Osteoblast (primary cell): ENCODE measurements at regions not wholly inside any gene's neighbourhood (a gene's known extent, or its start where the extent isn't known, plus 50 kb on each side); places are given as distances from the start of the nearest gene placed in this dataset.

Source experiments
- DNase-seq: peaks from one replicate; pipeline ENCODE4 v3.0.0; 2011; ENCODE audit warnings: low spot score, mixed read lengths; ENCODE audit not compliant: insufficient read length; ENCODE audit errors: missing footprints
- H2AFZ ChIP-seq: 2 replicates; pipeline ENCODE4 v1.6.0; 2011; ENCODE audit warnings: mild to moderate bottlenecking, low read length
- H3K27ac ChIP-seq: 2 replicates; pipeline ENCODE4 v1.5.1; 2011; ENCODE audit warnings: mild to moderate bottlenecking, low read depth, low read length, moderate library complexity
- H3K27me3 ChIP-seq: 2 replicates; pipeline ENCODE4 v1.6.0; 2012; ENCODE audit warnings: mild to moderate bottlenecking, control low read depth, inconsistent platforms, low read length, moderate library complexity; ENCODE audit not compliant: insufficient read depth
- H3K36me3 ChIP-seq: 2 replicates; pipeline ENCODE4 v1.5.1; 2011; ENCODE audit warnings: mild to moderate bottlenecking, low read length, control low read depth, moderate library complexity; ENCODE audit not compliant: insufficient read depth
- H3K4me1 ChIP-seq: 2 replicates; pipeline ENCODE4 v1.5.1; 2011; ENCODE audit warnings: mild to moderate bottlenecking, low read length, control low read depth, moderate library complexity; ENCODE audit not compliant: insufficient read depth
- H3K4me2 ChIP-seq: 2 replicates; pipeline ENCODE4 v1.6.0; 2011; ENCODE audit warnings: mild to moderate bottlenecking, low read length; ENCODE audit not compliant: insufficient read depth
- H3K4me3 ChIP-seq: fragments of 200-600 bp; sonication (generic); 3 replicates; pipeline ENCODE4 v1.5.1; 2012; ENCODE audit warnings: mild to moderate bottlenecking, low read length, inconsistent platforms; ENCODE audit not compliant: insufficient read depth
- H3K79me2 ChIP-seq: 2 replicates; pipeline ENCODE4 v1.6.0; 2012; ENCODE audit warnings: mild to moderate bottlenecking, low read length, control low read depth, inconsistent platforms; ENCODE audit not compliant: insufficient read depth
- H3K9me3 ChIP-seq: 2 replicates; pipeline ENCODE4 v1.5.1; 2011; ENCODE audit warnings: low read depth, low read length, control low read depth
- H4K20me1 ChIP-seq: 2 replicates; pipeline ENCODE4 v1.6.0; 2012; ENCODE audit warnings: mild to moderate bottlenecking, low read length, control low read depth; ENCODE audit not compliant: insufficient read depth
- TF ChIP-seq, protein P1 (sequence below): IDR thresholded peaks from 2 replicates; pipeline ENCODE4 v1.5.1; 2011; ENCODE audit warnings: mild to moderate bottlenecking, low read depth, low read length, moderate library complexity; ENCODE audit errors: extremely low read depth

DNA sequence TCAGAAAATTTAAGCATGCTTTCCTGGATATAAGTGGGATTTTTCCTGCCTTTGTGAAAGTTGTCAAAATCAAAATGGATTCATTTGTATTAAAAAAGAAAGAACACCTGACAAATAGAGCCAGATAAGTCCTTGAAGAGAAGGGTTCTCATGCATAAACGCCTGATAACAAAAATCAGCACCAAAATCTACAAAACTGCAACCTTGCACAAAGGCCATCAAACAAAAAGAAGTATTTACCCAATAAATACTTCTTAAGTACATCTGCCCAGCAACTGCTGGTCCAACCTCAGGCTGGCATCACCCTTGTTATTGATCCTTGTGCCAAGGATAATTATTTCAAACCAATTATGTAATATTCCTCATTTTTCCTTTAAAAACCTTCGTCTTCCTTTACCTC lies 315.9 kb downstream of the GPD2 start:
- Histone ChIP-seq H3K9me3 (no peaks in the 10 kb centered on the region), H2AFZ (no peak overlapping the region), H3K4me2 (no peak overlapping the region), H4K20me1 (no peaks in the 10 kb centered on the region), H3K27me3 (no peaks in the 10 kb centered on the region), H3K4me1 (no peaks in the 10 kb centered on the region), H3K4me3 (no peak overlapping the region), H3K36me3 (no peaks in the 10 kb centered on the region), H3K27ac (no peak overlapping the region), H3K79me2 (no peaks in the 10 kb centered on the region)
- DNase-seq = no peak
- TF ChIP-seq, protein P1, sequence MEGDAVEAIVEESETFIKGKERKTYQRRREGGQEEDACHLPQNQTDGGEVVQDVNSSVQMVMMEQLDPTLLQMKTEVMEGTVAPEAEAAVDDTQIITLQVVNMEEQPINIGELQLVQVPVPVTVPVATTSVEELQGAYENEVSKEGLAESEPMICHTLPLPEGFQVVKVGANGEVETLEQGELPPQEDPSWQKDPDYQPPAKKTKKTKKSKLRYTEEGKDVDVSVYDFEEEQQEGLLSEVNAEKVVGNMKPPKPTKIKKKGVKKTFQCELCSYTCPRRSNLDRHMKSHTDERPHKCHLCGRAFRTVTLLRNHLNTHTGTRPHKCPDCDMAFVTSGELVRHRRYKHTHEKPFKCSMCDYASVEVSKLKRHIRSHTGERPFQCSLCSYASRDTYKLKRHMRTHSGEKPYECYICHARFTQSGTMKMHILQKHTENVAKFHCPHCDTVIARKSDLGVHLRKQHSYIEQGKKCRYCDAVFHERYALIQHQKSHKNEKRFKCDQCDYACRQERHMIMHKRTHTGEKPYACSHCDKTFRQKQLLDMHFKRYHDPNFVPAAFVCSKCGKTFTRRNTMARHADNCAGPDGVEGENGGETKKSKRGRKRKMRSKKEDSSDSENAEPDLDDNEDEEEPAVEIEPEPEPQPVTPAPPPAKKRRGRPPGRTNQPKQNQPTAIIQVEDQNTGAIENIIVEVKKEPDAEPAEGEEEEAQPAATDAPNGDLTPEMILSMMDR = no peak

DNA sequence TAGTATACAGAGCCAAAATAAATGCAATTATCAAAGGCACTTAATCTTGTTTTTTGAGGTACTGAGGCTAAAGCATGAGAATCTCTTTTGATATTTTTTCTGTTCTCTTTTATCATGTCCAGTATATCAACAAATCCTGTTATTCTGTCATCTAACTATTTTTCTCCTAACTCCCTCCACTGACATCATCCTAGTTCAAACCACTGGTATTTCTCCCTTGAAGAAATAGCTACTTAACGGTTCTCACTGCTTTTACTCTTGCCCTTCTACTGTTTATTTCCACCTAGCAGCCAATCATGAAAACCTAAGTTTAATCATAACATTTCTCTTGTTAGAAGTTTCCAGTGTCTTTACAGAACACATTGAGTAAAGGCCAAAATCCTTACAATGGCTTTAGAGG lies 317.6 kb downstream of the GPD2 start:
- H3K9me3 ChIP-seq = no peaks in the 10 kb centered on the region
- H3K4me2 ChIP-seq = no peak overlapping the region
- no peaks in the 10 kb centered on the region for H4K20me1 ChIP-seq
- H3K4me3 ChIP-seq = no peak overlapping the region
- no peaks in the 10 kb centered on the region for H3K4me1 ChIP-seq
- DNase-seq = no peak
- no peak overlapping the region for H2AFZ ChIP-seq
- no peak overlapping the region for H3K27ac ChIP-seq
- no peaks in the 10 kb centered on the region for H3K36me3 ChIP-seq
- H3K27me3 ChIP-seq = no peaks in the 10 kb centered on the region
- TF ChIP-seq, protein P1 = no peak
- H3K79me2 ChIP-seq = no peaks in the 10 kb centered on the region

DNA sequence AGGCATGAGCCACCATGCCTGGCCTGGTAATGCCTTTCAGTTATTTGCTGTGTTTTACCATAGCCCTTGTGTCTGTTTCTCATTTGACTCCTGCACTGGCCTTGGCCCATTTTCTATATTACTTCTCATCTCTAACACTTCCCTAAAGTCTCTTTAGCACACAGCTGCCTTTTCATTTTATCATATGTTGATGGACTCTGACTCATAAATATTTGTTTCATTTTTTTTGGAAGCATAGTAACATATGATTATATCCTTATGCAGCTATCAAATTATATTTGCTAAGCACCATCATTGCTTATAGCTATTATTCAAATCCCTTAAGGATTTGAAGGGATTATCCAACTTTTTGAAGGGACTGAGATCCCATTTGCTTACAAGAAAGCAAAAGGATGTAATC lies 320.3 kb downstream of the GPD2 start:
- no peaks in the 10 kb centered on the region for H3K36me3 ChIP-seq
- no peaks in the 10 kb centered on the region for H3K4me1 ChIP-seq
- H3K27ac ChIP-seq = no peak overlapping the region
- no peak overlapping the region for H3K4me2 ChIP-seq
- no peak overlapping the region for H3K4me3 ChIP-seq
- TF ChIP-seq, protein P1 = no peak
- no peaks in the 10 kb centered on the region for H4K20me1 ChIP-seq
- no peak for DNase-seq
- no peaks in the 10 kb centered on the region for H3K79me2 ChIP-seq
- no peaks in the 10 kb centered on the region for H3K9me3 ChIP-seq
- no peak overlapping the region for H2AFZ ChIP-seq
- no peaks in the 10 kb centered on the region for H3K27me3 ChIP-seq

DNA sequence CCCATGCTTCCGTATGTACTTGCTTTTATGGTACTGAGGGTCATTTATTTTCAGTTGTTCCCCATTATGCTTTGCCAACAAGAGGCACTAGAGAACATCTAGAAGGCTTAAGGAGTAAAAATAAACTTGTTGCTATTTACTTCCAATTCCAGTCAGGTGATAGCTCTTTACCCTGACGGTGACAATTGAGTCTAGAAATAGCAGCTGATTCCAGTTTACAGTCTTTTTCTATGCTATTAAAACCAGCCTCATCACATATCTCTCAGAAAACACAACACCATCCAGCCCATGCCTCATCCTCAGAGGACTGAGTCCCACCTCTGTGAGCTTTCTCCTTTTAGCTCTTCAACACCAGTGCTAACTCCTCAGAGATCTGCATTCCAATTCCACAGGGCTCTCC lies 327.0 kb downstream of the GPD2 start:
- no peak overlapping the region for H3K4me3 ChIP-seq
- no peaks in the 10 kb centered on the region for H3K9me3 ChIP-seq
- H3K27me3 ChIP-seq = no peaks in the 10 kb centered on the region
- no peak overlapping the region for H3K27ac ChIP-seq
- DNase-seq = no peak
- no peaks in the 10 kb centered on the region for H3K79me2 ChIP-seq
- H3K36me3 ChIP-seq = no peaks in the 10 kb centered on the region
- TF ChIP-seq, protein P1 = no peak
- H2AFZ ChIP-seq = no peak overlapping the region
- H4K20me1 ChIP-seq = no peaks in the 10 kb centered on the region
- no peaks in the 10 kb centered on the region for H3K4me1 ChIP-seq
- no peak overlapping the region for H3K4me2 ChIP-seq
